CD4-positive, alpha-beta T cell treated with Interleukin-17A for 1 hour (primary cell): ENCODE measurements at regions not wholly inside any gene's neighbourhood (a gene's known extent, or its start where the extent isn't known, plus 50 kb on each side); places are given as distances from the start of the nearest gene placed in this dataset.

Experiments used
- DNase-seq: peaks from one replicate; pipeline ENCODE4 v3.0.0-alpha.2; 2020

- no peak for DNase-seq
Measured at GRCh38 chr22:49139492-49140151, 688.1 kb downstream of the BRD1 start.

- DNase-seq, result no peak
Measured at GRCh38 chr22:49138250-49138790, 689.4 kb downstream of the BRD1 start.

GRCh38 chr22:49137206-49137840 is 690.4 kb downstream of the BRD1 start:
- DNase-seq, result no peak

- DNase-seq, result no peak
Measured at GRCh38 chr22:49136816-49137180, 690.9 kb downstream of the BRD1 start.

- DNase-seq, result no peak
Measured at GRCh38 chr22:49136041-49136815, 691.4 kb downstream of the BRD1 start.

GRCh38 chr22:49134076-49134475 is 693.6 kb downstream of the BRD1 start:
- no peak for DNase-seq

- DNase-seq, result no peak
Measured at GRCh38 chr22:49133541-49133940, 694.1 kb downstream of the BRD1 start.

GRCh38 chr22:49132009-49132408 is 695.7 kb downstream of the BRD1 start:
- DNase-seq, result no peak

GRCh38 chr22:49129736-49130135 is 697.9 kb downstream of the BRD1 start:
- DNase-seq, result no peak

GRCh38 chr22:49128874-49129273 is 698.8 kb downstream of the BRD1 start:
- no peak for DNase-seq

- DNase-seq, result no peak
Measured at GRCh38 chr22:49124608-49125007, 703.1 kb downstream of the BRD1 start.

GRCh38 chr22:49123621-49124192 is 704.0 kb downstream of the BRD1 start:
- no peak for DNase-seq

GRCh38 chr22:49119551-49119952 is 708.1 kb downstream of the BRD1 start:
- DNase-seq, result no peak

GRCh38 chr22:49118065-49118464 is 709.6 kb downstream of the BRD1 start:
- no peak for DNase-seq

- no peak for DNase-seq
Measured at GRCh38 chr22:49117486-49117885, 710.2 kb downstream of the BRD1 start.

GRCh38 chr22:49116486-49117120 is 711.1 kb downstream of the BRD1 start:
- DNase-seq, result no peak

GRCh38 chr22:49116021-49116420 is 711.7 kb downstream of the BRD1 start:
- DNase-seq, result no peak

GRCh38 chr22:49115197-49115596 is 712.5 kb downstream of the BRD1 start:
- no peak for DNase-seq

GRCh38 chr22:49113758-49114157 is 713.9 kb downstream of the BRD1 start:
- DNase-seq, result no peak

- DNase-seq, result no peak
Measured at GRCh38 chr22:49112661-49113626, 714.7 kb downstream of the BRD1 start.

- DNase-seq, result no peak
Measured at GRCh38 chr22:49112176-49112575, 715.5 kb downstream of the BRD1 start.

- no peak for DNase-seq
Measured at GRCh38 chr22:49111085-49111484, 716.6 kb downstream of the BRD1 start.
